Neural progenitor cell (in vitro differentiated cells): ENCODE measurements at regions not wholly inside any gene's neighbourhood (a gene's known extent, or its start where the extent isn't known, plus 50 kb on each side); places are given as distances from the start of the nearest gene placed in this dataset.

ENCODE experiments used
- DNase-seq: peaks from one replicate; pipeline ENCODE4 v3.0.0-alpha.2; 2016; ENCODE audit warnings: low spot score
- H2AFZ ChIP-seq: fragments of 200-600 bp; sonication (generic); replicated peaks from 2 replicates; pipeline ENCODE4 v1.6.1; 2016; ENCODE audit warnings: antibody characterized with exemption
- H3F3A ChIP-seq: fragments of 200-600 bp; sonication (generic); 2 replicates; pipeline ENCODE4 v1.6.1; 2016; ENCODE audit warnings: antibody characterized with exemption, low read depth
- H3K27ac ChIP-seq: fragments of 200-600 bp; sonication (generic); 2 replicates; pipeline ENCODE4 v1.5.1; 2016; ENCODE audit warnings: mild to moderate bottlenecking
- H3K27me3 ChIP-seq: fragments of 200-600 bp; sonication (generic); 2 replicates; pipeline ENCODE4 v1.6.1; 2016; ENCODE audit warnings: mild to moderate bottlenecking, moderate library complexity
- H3K36me3 ChIP-seq: fragments of 200-600 bp; sonication (generic); 2 replicates; pipeline ENCODE4 v1.5.1; 2016
- H3K4me1 ChIP-seq: fragments of 200-600 bp; sonication (generic); 2 replicates; pipeline ENCODE4 v1.6.1; 2016; ENCODE audit warnings: mixed run types
- H3K4me2 ChIP-seq: fragments of 200-600 bp; sonication (generic); 2 replicates; pipeline ENCODE4 v1.6.1; 2016
- H3K4me3 ChIP-seq: fragments of 200-600 bp; sonication (generic); 2 replicates; pipeline ENCODE4 v1.5.1; 2016
- H3K79me2 ChIP-seq: fragments of 200-600 bp; sonication (generic); 2 replicates; pipeline ENCODE4 v1.6.1; 2016; ENCODE audit warnings: low read depth
- H3K9ac ChIP-seq: fragments of 200-600 bp; sonication (generic); 2 replicates; pipeline ENCODE4 v1.6.1; 2016
- H3K9me3 ChIP-seq: fragments of 200-600 bp; sonication (generic); 2 replicates; pipeline ENCODE4 v1.5.1; 2016; ENCODE audit warnings: low read depth
- H4K20me1 ChIP-seq: fragments of 200-600 bp; sonication (generic); 2 replicates; pipeline ENCODE4 v1.6.1; 2016; ENCODE audit warnings: low read depth
- H3K27ac Mint-ChIP-seq: 3 replicates; pipeline ENCODE4 v1.8.0; 2021; ENCODE audit warnings: mixed read lengths
- H3K27me3 Mint-ChIP-seq: 2 replicates; pipeline ENCODE4 v1.8.0; 2022; ENCODE audit warnings: low read depth, mild to moderate bottlenecking, inconsistent platforms, moderate library complexity, mixed read lengths; ENCODE audit not compliant: insufficient read depth
- H3K36me3 Mint-ChIP-seq: 3 replicates; pipeline ENCODE4 v1.8.0; 2021; ENCODE audit warnings: mixed read lengths
- H3K4me1 Mint-ChIP-seq: 3 replicates; pipeline ENCODE4 v1.8.0; 2021; ENCODE audit warnings: mixed read lengths
- H3K4me3 Mint-ChIP-seq: 3 replicates; pipeline ENCODE4 v1.8.0; 2021; ENCODE audit warnings: mild to moderate bottlenecking, moderate library complexity, mixed read lengths
- H3K9me3 Mint-ChIP-seq: 3 replicates; pipeline ENCODE4 v1.8.0; 2020; ENCODE audit warnings: mixed read lengths
- EZH2 ChIP-seq: fragments of 200-600 bp; sonication (generic); IDR thresholded peaks from 2 replicates; pipeline ENCODE4 v1.6.1; 2017; ENCODE audit warnings: antibody characterized with exemption, mild to moderate bottlenecking, moderate library complexity
- EZH2phosphoT487 ChIP-seq: fragments of 200-600 bp; sonication (generic); IDR thresholded peaks from 2 replicates; pipeline ENCODE4 v1.6.1; 2017; ENCODE audit warnings: antibody characterized with exemption
- TF ChIP-seq, protein P1 (sequence below): fragments of 200-600 bp; sonication (generic); IDR thresholded peaks from 2 replicates; pipeline ENCODE4 v1.5.1; 2017; ENCODE audit warnings: antibody characterized with exemption, mild to moderate bottlenecking

DNA sequence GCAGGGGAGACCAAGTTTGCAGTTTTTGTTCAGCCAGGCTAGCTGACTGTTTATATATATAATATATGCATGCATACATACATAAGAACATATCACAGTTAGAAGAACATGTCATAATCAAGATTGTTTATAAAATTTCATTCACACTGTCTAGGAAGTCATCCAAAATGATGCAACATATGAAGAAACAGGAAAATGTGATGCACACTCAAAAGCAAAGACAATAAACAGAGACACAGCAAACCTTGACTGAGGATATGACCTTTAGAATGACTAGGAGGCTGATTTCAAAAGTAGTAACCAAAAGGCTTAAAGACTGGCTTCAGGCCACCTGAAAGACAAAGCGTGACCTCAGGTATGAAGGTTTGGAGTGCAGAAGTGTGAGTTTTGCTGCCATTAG, 166.2 kb upstream of the NDN start:
- Histone ChIP-seq H3K9ac (no peak overlapping the region), H3F3A (no peaks in the 10 kb centered on the region), H3K27me3 (no peaks in the 10 kb centered on the region), H3K9me3 (peaks cover 5% of the 10 kb centered on the region), H3K4me2 (no peak overlapping the region), H3K4me3 (no peak overlapping the region), H3K4me1 (peaks cover 15% of the 10 kb centered on the region), H3K79me2 (no peaks in the 10 kb centered on the region), H3K27ac (no peak overlapping the region), H3K36me3 (no peaks in the 10 kb centered on the region), H2AFZ (no peak overlapping the region), H4K20me1 (no peaks in the 10 kb centered on the region)
- H3K9me3 Mint-ChIP-seq, result peaks cover 14% of the 10 kb centered on the region
- no peak for DNase-seq
- no peak overlapping the region for H3K27ac Mint-ChIP-seq
- no peaks in the 10 kb centered on the region for H3K36me3 Mint-ChIP-seq
- no peak overlapping the region for H3K4me3 Mint-ChIP-seq
- peaks cover 3% of the 10 kb centered on the region for H3K27me3 Mint-ChIP-seq
- peaks cover 33% of the 10 kb centered on the region for H3K4me1 Mint-ChIP-seq
- TF ChIP-seq EZH2 (no peak), EZH2phosphoT487 (no peak)
- TF ChIP-seq, protein P1, sequence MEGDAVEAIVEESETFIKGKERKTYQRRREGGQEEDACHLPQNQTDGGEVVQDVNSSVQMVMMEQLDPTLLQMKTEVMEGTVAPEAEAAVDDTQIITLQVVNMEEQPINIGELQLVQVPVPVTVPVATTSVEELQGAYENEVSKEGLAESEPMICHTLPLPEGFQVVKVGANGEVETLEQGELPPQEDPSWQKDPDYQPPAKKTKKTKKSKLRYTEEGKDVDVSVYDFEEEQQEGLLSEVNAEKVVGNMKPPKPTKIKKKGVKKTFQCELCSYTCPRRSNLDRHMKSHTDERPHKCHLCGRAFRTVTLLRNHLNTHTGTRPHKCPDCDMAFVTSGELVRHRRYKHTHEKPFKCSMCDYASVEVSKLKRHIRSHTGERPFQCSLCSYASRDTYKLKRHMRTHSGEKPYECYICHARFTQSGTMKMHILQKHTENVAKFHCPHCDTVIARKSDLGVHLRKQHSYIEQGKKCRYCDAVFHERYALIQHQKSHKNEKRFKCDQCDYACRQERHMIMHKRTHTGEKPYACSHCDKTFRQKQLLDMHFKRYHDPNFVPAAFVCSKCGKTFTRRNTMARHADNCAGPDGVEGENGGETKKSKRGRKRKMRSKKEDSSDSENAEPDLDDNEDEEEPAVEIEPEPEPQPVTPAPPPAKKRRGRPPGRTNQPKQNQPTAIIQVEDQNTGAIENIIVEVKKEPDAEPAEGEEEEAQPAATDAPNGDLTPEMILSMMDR, result no peak

DNA sequence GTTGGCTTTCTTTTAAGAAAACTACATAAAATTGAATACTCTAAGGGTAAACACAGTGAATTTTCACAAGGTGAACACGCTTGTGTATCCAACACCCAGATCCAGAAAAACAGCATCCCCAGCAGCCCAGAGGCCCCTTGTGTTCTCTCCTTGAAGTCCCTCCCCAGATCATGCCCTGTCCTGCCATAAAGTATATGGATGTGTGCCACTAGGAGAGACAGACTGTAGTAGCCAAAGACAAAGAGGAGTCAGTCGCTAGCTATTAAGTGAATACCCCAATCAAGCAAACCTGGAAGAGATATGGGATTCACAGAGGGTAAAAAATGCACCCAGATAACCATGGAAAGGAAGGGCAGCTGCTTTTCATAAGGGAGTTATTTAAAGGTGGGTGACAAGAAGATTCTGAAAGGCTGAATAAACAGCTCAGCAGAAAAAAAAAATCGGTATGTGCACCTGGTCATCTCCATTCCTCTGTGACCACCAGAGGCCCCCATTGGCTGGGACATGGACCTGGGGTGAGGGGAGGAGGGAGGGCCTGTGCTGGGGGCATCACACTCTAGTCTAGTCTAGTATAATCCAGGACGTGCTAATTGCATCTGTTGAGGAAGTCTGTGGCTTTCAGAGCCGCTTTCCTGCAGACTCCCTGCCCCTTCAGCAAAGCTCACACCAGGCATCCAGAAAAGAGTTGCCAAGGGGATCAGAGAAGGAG, 167.3 kb upstream of the NDN start:
- peak overlapping the region; percentile 17 for H2AFZ ChIP-seq
- H3K9me3 Mint-ChIP-seq, result peaks cover 10% of the 10 kb centered on the region
- H3K4me3 ChIP-seq, result no peak overlapping the region
- no peak for TF ChIP-seq EZH2phosphoT487
- TF ChIP-seq, protein P1, result no peak
- TF ChIP-seq EZH2, result no peak
- no peak overlapping the region for H3K4me3 Mint-ChIP-seq
- H3K27ac Mint-ChIP-seq, result peak overlapping the region; percentile 66
- H3F3A ChIP-seq, result peaks cover 4% of the 10 kb centered on the region
- DNase-seq, result peak; percentile 40
- no peaks in the 10 kb centered on the region for H3K79me2 ChIP-seq
- H3K36me3 Mint-ChIP-seq, result no peaks in the 10 kb centered on the region
- H3K27ac ChIP-seq, result no peak overlapping the region
- H3K4me1 ChIP-seq, result peaks cover 19% of the 10 kb centered on the region
- no peaks in the 10 kb centered on the region for H4K20me1 ChIP-seq
- H3K4me2 ChIP-seq, result no peak overlapping the region
- H3K4me1 Mint-ChIP-seq, result peaks cover 43% of the 10 kb centered on the region
- no peaks in the 10 kb centered on the region for H3K36me3 ChIP-seq
- H3K27me3 Mint-ChIP-seq, result peaks cover 3% of the 10 kb centered on the region
- H3K9me3 ChIP-seq, result no peaks in the 10 kb centered on the region
- H3K27me3 ChIP-seq, result no peaks in the 10 kb centered on the region
- H3K9ac ChIP-seq, result no peak overlapping the region

DNA sequence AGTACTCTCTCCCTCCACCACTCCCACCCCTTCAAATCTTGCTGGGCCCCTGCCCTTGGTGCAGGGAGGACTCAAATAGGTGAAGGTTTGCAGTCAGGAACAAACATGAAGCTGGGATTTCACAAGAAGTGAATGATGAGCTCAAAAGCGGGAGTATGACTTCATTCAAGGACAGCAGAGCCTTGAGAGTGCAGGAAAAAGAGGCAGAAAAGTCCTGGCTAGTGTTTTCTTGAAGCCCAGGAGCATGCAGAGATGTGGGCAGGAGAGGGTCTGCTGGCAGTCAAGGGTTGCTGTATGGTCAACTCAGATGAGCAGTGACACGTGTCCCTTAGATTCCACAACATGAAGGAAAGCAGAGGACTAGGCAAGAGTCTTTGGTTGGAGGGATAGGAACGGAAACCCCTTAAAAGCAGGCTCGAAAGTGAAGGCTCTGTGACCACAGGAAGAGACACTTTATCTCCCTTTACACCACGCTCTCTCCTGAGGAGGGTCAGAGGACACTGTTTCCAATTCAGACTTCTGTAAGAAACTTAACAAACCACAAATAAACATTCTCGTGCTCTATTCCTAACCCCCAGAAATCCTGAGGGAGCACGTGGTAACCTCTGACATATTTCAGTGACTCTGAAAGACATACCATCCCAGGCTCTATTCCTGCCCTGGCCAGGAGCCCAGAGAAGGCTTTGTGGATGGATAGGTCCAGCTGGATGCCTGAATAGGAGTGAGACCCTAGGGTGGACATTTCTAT, 168.0 kb upstream of the NDN start:
- Mint-ChIP-seq H3K9me3 (peaks cover 15% of the 10 kb centered on the region), H3K4me1 (peaks cover 51% of the 10 kb centered on the region), H3K27ac (peak overlapping the region; percentile 66), H3K36me3 (no peaks in the 10 kb centered on the region), H3K4me3 (peak overlapping the region; percentile 25), H3K27me3 (peaks cover under 1% of the 10 kb centered on the region)
- peak overlapping the region; percentile 17 for H2AFZ ChIP-seq
- no peaks in the 10 kb centered on the region for H3K79me2 ChIP-seq
- no peaks in the 10 kb centered on the region for H4K20me1 ChIP-seq
- no peak overlapping the region for H3K27ac ChIP-seq
- no peak for DNase-seq
- no peaks in the 10 kb centered on the region for H3K9me3 ChIP-seq
- TF ChIP-seq EZH2, result no peak
- TF ChIP-seq EZH2phosphoT487, result no peak
- TF ChIP-seq, protein P1, result no peak
- H3K4me3 ChIP-seq, result no peak overlapping the region
- peaks cover 22% of the 10 kb centered on the region for H3K4me1 ChIP-seq
- no peak overlapping the region for H3K4me2 ChIP-seq
- no peaks in the 10 kb centered on the region for H3K36me3 ChIP-seq
- H3F3A ChIP-seq, result peaks cover 11% of the 10 kb centered on the region
- no peaks in the 10 kb centered on the region for H3K27me3 ChIP-seq
- H3K9ac ChIP-seq, result no peak overlapping the region
